HepG2 (cell line): ENCODE measurements at regions not wholly inside any gene's neighbourhood (a gene's known extent, or its start where the extent isn't known, plus 50 kb on each side); places are given as distances from the start of the nearest gene placed in this dataset.

ENCODE experiments used
- CTCF ChIP-seq: sonication (generic); formaldehyde crosslinking; IDR thresholded peaks from 2 replicates; pipeline ENCODE4 v1.5.0; 2020; ENCODE audit warnings: mild to moderate bottlenecking, missing genetic modification reagents, moderate library complexity
- GABPA ChIP-seq, 2 experiments: IDR thresholded peaks; 2 replicates each; pipeline ENCODE4 v1.6.1; 2011 to 2016; ENCODE audit warnings: low read depth in 2 of 2, low read length in 1 of 2, missing biosample characterization in 1 of 2, missing genetic modification characterization in 1 of 2
- NR3C1 ChIP-seq: sonication (generic); formaldehyde crosslinking; IDR thresholded peaks from 2 replicates; pipeline ENCODE4 v1.4.0; 2020; ENCODE audit warnings: missing genetic modification reagents
- TBP ChIP-seq: sonication (generic); formaldehyde crosslinking; IDR thresholded peaks from 2 replicates; pipeline ENCODE4 v1.5.0; 2020; ENCODE audit warnings: missing genetic modification reagents
- ZBTB33 ChIP-seq: sonication (generic); formaldehyde crosslinking; IDR thresholded peaks from 2 replicates; pipeline ENCODE4 v1.4.0; 2020; ENCODE audit warnings: missing genetic modification reagents
- ZNF251 ChIP-seq: sonication (generic); formaldehyde crosslinking; IDR thresholded peaks from 2 replicates; pipeline ENCODE4 v1.9.0; 2021; ENCODE audit warnings: mild to moderate bottlenecking, missing genetic modification reagents
- ZNF263 ChIP-seq: sonication (generic); formaldehyde crosslinking; IDR thresholded peaks from 2 replicates; pipeline ENCODE4 v1.4.0; 2020; ENCODE audit warnings: missing genetic modification reagents
- ZNF513 ChIP-seq: sonication (generic); formaldehyde crosslinking; conservative IDR thresholded peaks from 2 replicates; pipeline ENCODE4 v1.5.0; 2020; ENCODE audit warnings: missing genetic modification reagents
- ZNF615 ChIP-seq: sonication (generic); formaldehyde crosslinking; IDR thresholded peaks from 2 replicates; pipeline ENCODE4 v1.5.0; 2020; ENCODE audit warnings: mild to moderate bottlenecking, missing genetic modification reagents, borderline replicate concordance
- ZNF747 ChIP-seq: sonication (generic); formaldehyde crosslinking; IDR thresholded peaks from 2 replicates; pipeline ENCODE4 v1.8.1; 2023; ENCODE audit warnings: missing genetic modification reagents, mild to moderate bottlenecking, borderline replicate concordance

- no peak for TF ChIP-seq ZNF251 (CRISPR knock-in tag)
- no peak for TF ChIP-seq TBP (CRISPR knock-in tag)
- TF ChIP-seq CTCF (CRISPR knock-in tag), result no peak
- TF ChIP-seq ZNF513, result no peak
- no peak for TF ChIP-seq NR3C1 (CRISPR knock-in tag)
- no peak for TF ChIP-seq ZNF615 (CRISPR knock-in tag)
- TF ChIP-seq ZBTB33, result no peak
- TF ChIP-seq GABPA (IDR thresholded peaks at IDR 0.05; ENCODE audit: low read depth, low read length), result no peak
- no peak for TF ChIP-seq GABPA (CRISPR knock-in tag; IDR thresholded peaks at IDR 0.05; ENCODE audit: low read depth)
- TF ChIP-seq ZNF263, result no peak
- no peak for TF ChIP-seq ZNF747 (CRISPR knock-in tag)
These were observed 76.4 kb upstream of the METAP2 start for GRCh38 chr12:95397571-95397970.
